IMR-90 (cell line): ENCODE measurements at regions not wholly inside any gene's neighbourhood (a gene's known extent, or its start where the extent isn't known, plus 50 kb on each side); places are given as distances from the start of the nearest gene placed in this dataset.

Experiments
- ATAC-seq: fragments of 200-7000 bp; cut with Tn5 transposase; 2 replicates; pipeline ENCODE4 v1.9.1; 2020; ENCODE audit warnings: low read depth, mild to moderate bottlenecking, moderate library complexity
- BruUV-seq: library from RNA; stranded (reverse); fragments of 400-500 nt; replicated peaks from 2 replicates; lab custom pipeline; 2021; lab: Mats Ljungman, UMichigan
- CTCF ChIA-PET: fragments of 300-600 bp; formaldehyde crosslinking; extraction: SDS; loops from one replicate; lab custom pipeline; 2021; ENCODE audit warnings: antibody characterized with exemption; lab: Yijun Ruan, JAX
- POLR2A ChIA-PET: fragments of 300-600 bp; sonication (Branson Sonifier 250); formaldehyde crosslinking; loops from one replicate; lab custom pipeline; 2022; ENCODE audit warnings: antibody characterized with exemption; ENCODE audit not compliant: unreplicated experiment; lab: Charles Lee
- DNase-seq: peaks from one replicate; pipeline ENCODE4 v3.0.0; 2013
- H2AFZ ChIP-seq: replicated peaks from 2 replicates; pipeline ENCODE3; 2013; ENCODE audit warnings: low read length, mild to moderate bottlenecking; ENCODE audit not compliant: poor library complexity
- H2AK5ac ChIP-seq: 2 replicates; pipeline ENCODE4 v1.6.1; 2013; ENCODE audit warnings: low read depth, low read length, inconsistent platforms
- H2AK9ac ChIP-seq: replicated peaks from 2 replicates; pipeline ENCODE3; 2013; ENCODE audit warnings: mild to moderate bottlenecking, low read depth, low read length, moderate library complexity; ENCODE audit not compliant: poor library complexity
- H2BK120ac ChIP-seq: 2 replicates; pipeline ENCODE4 v1.6.1; 2013; ENCODE audit warnings: low read depth, low read length, inconsistent platforms
- H2BK15ac ChIP-seq: 3 replicates; pipeline ENCODE4 v1.6.1; 2013; ENCODE audit warnings: low read depth, low read length, inconsistent platforms
- H2BK20ac ChIP-seq: 2 replicates; pipeline ENCODE4 v1.6.1; 2013; ENCODE audit warnings: low read depth, mild to moderate bottlenecking, inconsistent platforms, low read length, moderate library complexity
- H2BK5ac ChIP-seq: 2 replicates; pipeline ENCODE4 v1.6.1; 2013; ENCODE audit warnings: mild to moderate bottlenecking, low read depth, low read length, inconsistent platforms; ENCODE audit not compliant: poor library complexity, severe bottlenecking
- H3K14ac ChIP-seq: replicated peaks from 2 replicates; pipeline ENCODE4 v1.6.1; 2013; ENCODE audit warnings: low read depth, low read length, inconsistent platforms
- H3K18ac ChIP-seq: 2 replicates; pipeline ENCODE4 v1.6.1; 2013; ENCODE audit warnings: low read depth, low read length, control low read depth
- H3K23ac ChIP-seq: 2 replicates; pipeline ENCODE4 v1.6.1; 2013; ENCODE audit warnings: low read depth, low read length, inconsistent platforms
- H3K27ac ChIP-seq: 2 replicates; pipeline ENCODE4 v1.5.1; 2013; ENCODE audit warnings: mild to moderate bottlenecking, control low read depth, low read length; ENCODE audit not compliant: insufficient read depth
- H3K27me3 ChIP-seq: 2 replicates; pipeline ENCODE4 v1.6.1; 2013; ENCODE audit warnings: low read length; ENCODE audit not compliant: control insufficient read depth, insufficient read depth
- H3K36me3 ChIP-seq: 2 replicates; pipeline ENCODE4 v1.6.1; 2013; ENCODE audit warnings: low read length, mixed read lengths; ENCODE audit not compliant: control insufficient read depth, insufficient read depth
- H3K4ac ChIP-seq: 2 replicates; pipeline ENCODE4 v1.6.1; 2013; ENCODE audit warnings: low read depth, low read length, inconsistent platforms
- H3K4me1 ChIP-seq: 2 replicates; pipeline ENCODE4 v1.6.1; 2013; ENCODE audit warnings: low read length, mixed read lengths; ENCODE audit not compliant: control insufficient read depth, insufficient read depth
- H3K4me2 ChIP-seq: 2 replicates; pipeline ENCODE4 v1.6.1; 2013; ENCODE audit warnings: low read depth, mild to moderate bottlenecking, control low read depth, low read length, moderate library complexity
- H3K4me3 ChIP-seq: 2 replicates; pipeline ENCODE4 v1.5.1; 2013; ENCODE audit warnings: low read depth, mild to moderate bottlenecking, control low read depth, low read length, moderate library complexity; ENCODE audit not compliant: insufficient read depth
- H3K56ac ChIP-seq: 2 replicates; pipeline ENCODE4 v1.6.1; 2013; ENCODE audit warnings: low read length, inconsistent platforms; ENCODE audit not compliant: insufficient read depth; ENCODE audit errors: extremely low read depth
- H3K79me1 ChIP-seq, 2 experiments: 2 replicates each; pipeline ENCODE4 v1.6.1; 2013; ENCODE audit warnings: low read length in 2 of 2, inconsistent platforms in 1 of 2, low read depth in 1 of 2
- H3K9ac ChIP-seq: 2 replicates; pipeline ENCODE4 v1.6.1; 2013; ENCODE audit warnings: low read depth, low read length, control low read depth
- H3K9me1 ChIP-seq: 2 replicates; pipeline ENCODE4 v1.6.1; 2013; ENCODE audit warnings: low read length, inconsistent platforms; ENCODE audit not compliant: insufficient read depth
- H3K9me3 ChIP-seq: 2 replicates; pipeline ENCODE4 v1.6.1; 2013; ENCODE audit warnings: low read length; ENCODE audit not compliant: control insufficient read depth, insufficient read depth
- H4K20me1 ChIP-seq: 2 replicates; pipeline ENCODE4 v1.6.1; 2013; ENCODE audit warnings: low read length, inconsistent platforms; ENCODE audit not compliant: insufficient read depth
- H4K5ac ChIP-seq: 2 replicates; pipeline ENCODE4 v1.6.1; 2013; ENCODE audit warnings: mild to moderate bottlenecking, low read depth, low read length, control low read depth
- H4K8ac ChIP-seq, 2 experiments: 2 replicates each; pipeline ENCODE4 v1.6.1; 2013; ENCODE audit warnings: low read depth in 2 of 2, low read length in 2 of 2, control low read depth in 1 of 2, inconsistent platforms in 1 of 2
- H4K91ac ChIP-seq: 2 replicates; pipeline ENCODE4 v1.6.1; 2013; ENCODE audit warnings: low read depth, low read length, inconsistent platforms; ENCODE audit not compliant: insufficient read depth
- BHLHE40 ChIP-seq: fragments of 150-350 bp; IDR thresholded peaks from 2 replicates; pipeline ENCODE4 v1.6.1; 2016; ENCODE audit warnings: mild to moderate bottlenecking, low read depth, low read length
- CEBPB ChIP-seq: IDR thresholded peaks from 2 replicates; pipeline ENCODE4 v1.6.1; 2012; ENCODE audit warnings: low read depth, low read length, improper control_type of control experiment
- CHD1 ChIP-seq: IDR thresholded peaks from 2 replicates; pipeline ENCODE4 v1.6.1; 2012; ENCODE audit warnings: low read depth, low read length, improper control_type of control experiment
- FOS ChIP-seq: fragments of 150-350 bp; IDR thresholded peaks from 2 replicates; pipeline ENCODE4 v1.6.1; 2016; ENCODE audit warnings: low read depth, low read length
- MAFK ChIP-seq: IDR thresholded peaks from 2 replicates; pipeline ENCODE4 v1.6.1; 2012; ENCODE audit warnings: low read depth, low read length, improper control_type of control experiment
- NFE2L2 ChIP-seq: fragments of 150-350 bp; IDR thresholded peaks from 2 replicates; pipeline ENCODE4 v1.6.1; 2016; ENCODE audit warnings: low read depth, mild to moderate bottlenecking, low read length
- POLR2A ChIP-seq: IDR thresholded peaks from 2 replicates; pipeline ENCODE4 v1.6.1; 2012; ENCODE audit warnings: mild to moderate bottlenecking, low read depth, low read length
- RCOR1 ChIP-seq: IDR thresholded peaks from 2 replicates; pipeline ENCODE4 v1.6.1; 2012; ENCODE audit warnings: mild to moderate bottlenecking, low read length, improper control_type of control experiment; ENCODE audit not compliant: insufficient replicate concordance
- WGBS, 2 experiments: methylation state at CpG; one replicate each; pipeline versions ENCODE4 v1.1.5 to v1.1.7; 2013; ENCODE audit warnings: missing lambda C conversion rate in 2 of 2; ENCODE audit not compliant: insufficient read length in 1 of 2; ENCODE audit errors: extremely low coverage in 2 of 2; 5-methylcytosine and 5-hydroxymethylcytosine counted together
- dilution Hi-C: fragments of 300-500 bp; cut with HindIII; formaldehyde crosslinking; loops from one replicate; pipeline ENCODE4 v1.14.3; 2018; ENCODE audit warnings: low sequenced_read_pairs; ENCODE audit not compliant: unreplicated experiment
- in situ Hi-C: fragments of 300-500 bp; cut with MboI; formaldehyde crosslinking; loops from 3 replicates; pipeline ENCODE4 v1.14.3; 2019; ENCODE audit warnings: low sequenced_read_pairs, inconsistent platforms, mixed read lengths
- intact Hi-C: fragments of 100-400 bp; cut with micrococcal nuclease; formaldehyde crosslinking; loops from 2 replicates; pipeline ENCODE4 v1.10.0; 2022
- TF ChIP-seq, protein P1 (sequence below): fragments of 150-350 bp; IDR thresholded peaks from 2 replicates; pipeline ENCODE4 v1.6.1; 2017; ENCODE audit warnings: mild to moderate bottlenecking, antibody characterized with exemption, low read length, low read depth
- TF ChIP-seq, protein P2 (sequence below): conservative IDR thresholded peaks from 2 replicates; pipeline ENCODE4 v1.5.1; 2012; ENCODE audit warnings: mild to moderate bottlenecking, low read depth, low read length, improper control_type of control experiment
- TF ChIP-seq, protein P3 (sequence below): fragments of 150-350 bp; IDR thresholded peaks from 2 replicates; pipeline ENCODE4 v1.6.1; 2016; ENCODE audit warnings: low read depth, mild to moderate bottlenecking, low read length, moderate library complexity, borderline replicate concordance

DNA sequence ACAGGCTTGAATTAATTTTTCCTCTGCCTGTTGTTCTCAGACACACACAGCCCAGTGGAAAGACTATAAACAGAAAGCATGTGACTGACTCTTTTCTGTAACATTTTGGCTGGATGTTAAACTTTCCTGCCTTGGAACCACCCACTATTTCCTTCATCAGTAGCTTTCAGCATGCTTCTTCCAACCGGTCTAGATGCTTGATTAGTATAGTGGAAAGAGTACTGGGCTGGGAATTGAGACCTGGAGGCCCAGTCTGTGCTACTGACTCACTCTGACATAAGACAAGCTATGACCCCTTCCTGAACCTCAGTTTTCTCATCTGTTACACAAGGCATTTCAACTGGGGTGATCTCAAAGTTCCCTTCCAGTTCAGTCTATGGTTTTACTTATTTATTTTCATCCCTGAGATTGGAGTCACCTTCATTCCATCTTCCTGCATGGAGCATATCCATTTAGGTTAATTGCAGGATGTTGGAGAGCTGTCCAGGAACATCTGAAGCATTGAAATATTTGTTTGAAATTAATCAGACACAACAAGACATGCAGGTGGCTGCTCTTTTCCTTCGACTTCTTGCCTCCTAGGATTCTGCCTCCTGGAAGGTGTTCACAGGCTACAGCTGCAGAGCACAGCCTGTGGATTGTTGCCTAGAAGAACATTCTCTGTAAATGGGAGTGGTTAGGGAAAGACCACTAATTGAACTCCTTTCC, 173.4 kb downstream of the RTL9 start:
- TF ChIP-seq POLR2A (no peak), NFE2L2 (no peak), CEBPB (no peak), FOS (no peak), RCOR1 (no peak), MAFK (no peak), CHD1 (no peak), BHLHE40 (no peak)
- TF ChIP-seq, protein P1, sequence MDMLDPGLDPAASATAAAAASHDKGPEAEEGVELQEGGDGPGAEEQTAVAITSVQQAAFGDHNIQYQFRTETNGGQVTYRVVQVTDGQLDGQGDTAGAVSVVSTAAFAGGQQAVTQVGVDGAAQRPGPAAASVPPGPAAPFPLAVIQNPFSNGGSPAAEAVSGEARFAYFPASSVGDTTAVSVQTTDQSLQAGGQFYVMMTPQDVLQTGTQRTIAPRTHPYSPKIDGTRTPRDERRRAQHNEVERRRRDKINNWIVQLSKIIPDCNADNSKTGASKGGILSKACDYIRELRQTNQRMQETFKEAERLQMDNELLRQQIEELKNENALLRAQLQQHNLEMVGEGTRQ = no peak
- TF ChIP-seq, protein P2, sequence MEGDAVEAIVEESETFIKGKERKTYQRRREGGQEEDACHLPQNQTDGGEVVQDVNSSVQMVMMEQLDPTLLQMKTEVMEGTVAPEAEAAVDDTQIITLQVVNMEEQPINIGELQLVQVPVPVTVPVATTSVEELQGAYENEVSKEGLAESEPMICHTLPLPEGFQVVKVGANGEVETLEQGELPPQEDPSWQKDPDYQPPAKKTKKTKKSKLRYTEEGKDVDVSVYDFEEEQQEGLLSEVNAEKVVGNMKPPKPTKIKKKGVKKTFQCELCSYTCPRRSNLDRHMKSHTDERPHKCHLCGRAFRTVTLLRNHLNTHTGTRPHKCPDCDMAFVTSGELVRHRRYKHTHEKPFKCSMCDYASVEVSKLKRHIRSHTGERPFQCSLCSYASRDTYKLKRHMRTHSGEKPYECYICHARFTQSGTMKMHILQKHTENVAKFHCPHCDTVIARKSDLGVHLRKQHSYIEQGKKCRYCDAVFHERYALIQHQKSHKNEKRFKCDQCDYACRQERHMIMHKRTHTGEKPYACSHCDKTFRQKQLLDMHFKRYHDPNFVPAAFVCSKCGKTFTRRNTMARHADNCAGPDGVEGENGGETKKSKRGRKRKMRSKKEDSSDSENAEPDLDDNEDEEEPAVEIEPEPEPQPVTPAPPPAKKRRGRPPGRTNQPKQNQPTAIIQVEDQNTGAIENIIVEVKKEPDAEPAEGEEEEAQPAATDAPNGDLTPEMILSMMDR = no peak
- TF ChIP-seq, protein P3, sequence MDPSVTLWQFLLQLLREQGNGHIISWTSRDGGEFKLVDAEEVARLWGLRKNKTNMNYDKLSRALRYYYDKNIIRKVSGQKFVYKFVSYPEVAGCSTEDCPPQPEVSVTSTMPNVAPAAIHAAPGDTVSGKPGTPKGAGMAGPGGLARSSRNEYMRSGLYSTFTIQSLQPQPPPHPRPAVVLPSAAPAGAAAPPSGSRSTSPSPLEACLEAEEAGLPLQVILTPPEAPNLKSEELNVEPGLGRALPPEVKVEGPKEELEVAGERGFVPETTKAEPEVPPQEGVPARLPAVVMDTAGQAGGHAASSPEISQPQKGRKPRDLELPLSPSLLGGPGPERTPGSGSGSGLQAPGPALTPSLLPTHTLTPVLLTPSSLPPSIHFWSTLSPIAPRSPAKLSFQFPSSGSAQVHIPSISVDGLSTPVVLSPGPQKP = no peak
- no peaks in the 10 kb centered on the region for H3K9me3 ChIP-seq
- ChIA-PET CTCF (no interaction called here), POLR2A (no interaction called here)
- H2BK20ac ChIP-seq = no peak overlapping the region
- no peak overlapping the region for H2AK9ac ChIP-seq
- no peaks in the 10 kb centered on the region for H4K20me1 ChIP-seq
- ATAC-seq = no peak
- no peak overlapping the region for H4K8ac ChIP-seq
- H4K91ac ChIP-seq = no peak overlapping the region
- no peak overlapping the region for H2BK15ac ChIP-seq
- peaks cover 9% of the 10 kb centered on the region for H3K27me3 ChIP-seq
- H2BK120ac ChIP-seq = no peak overlapping the region
- H3K23ac ChIP-seq = no peak overlapping the region
- no peak overlapping the region for H2AK5ac ChIP-seq
- dilution Hi-C loops (no loop called here), in situ Hi-C loops (no loop called here), intact Hi-C loops (no loop called here)
- no CpG with 5 or more reads among the region's 2 CpGs for WGBS, 2 experiments
- DNase-seq = no peak
- no peak overlapping the region for H3K9ac ChIP-seq
- BruUV-seq = no TSS peak
- no peak overlapping the region for H3K4me2 ChIP-seq
- H2BK5ac ChIP-seq = no peak overlapping the region
- H3K18ac ChIP-seq = no peak overlapping the region
- H2AFZ ChIP-seq = no peak overlapping the region
- no peaks in the 10 kb centered on the region for H3K4me1 ChIP-seq
- H3K36me3 ChIP-seq = no peaks in the 10 kb centered on the region
- H3K4me3 ChIP-seq = no peak overlapping the region
- no peak overlapping the region for H3K27ac ChIP-seq
- no peak overlapping the region for H3K56ac ChIP-seq
- H3K4ac ChIP-seq = no peak overlapping the region
- H3K14ac ChIP-seq = no peak overlapping the region
- no peaks in the 10 kb centered on the region for H3K9me1 ChIP-seq
- no peaks in the 10 kb centered on the region for H3K79me1 ChIP-seq
- no peak overlapping the region for H4K5ac ChIP-seq
